Epidermal melanocyte (primary cell): ENCODE measurements at regions not wholly inside any gene's neighbourhood (a gene's known extent, or its start where the extent isn't known, plus 50 kb on each side); places are given as distances from the start of the nearest gene placed in this dataset.
"Not testable (repeated sequence)": the region's sequence is repeated elsewhere in the genome, so short reads cannot be mapped to it uniquely, and the experiment has no call there.

Experiments used
- DNase-seq: peaks from one replicate; pipeline ENCODE4 v3.0.0; 2011; ENCODE audit warnings: low spot score; ENCODE audit not compliant: insufficient read length

- DNase-seq: no peak
Observed at GRCh38 chr13:88824218-88824617, 1153.0 kb downstream of the SLITRK5 start.

GRCh38 chr13:88840085-88840484, 1168.9 kb downstream of the SLITRK5 start:
- no peak for DNase-seq

- not testable (repeated sequence) for DNase-seq
Observed at GRCh38 chr13:88852293-88852692, 1181.1 kb downstream of the SLITRK5 start.

- no peak for DNase-seq
Observed at GRCh38 chr13:88857256-88857655, 1186.1 kb downstream of the SLITRK5 start.

- no peak for DNase-seq
Observed at GRCh38 chr13:88862095-88862620, 1191.0 kb downstream of the SLITRK5 start.

- DNase-seq: no peak
Observed at GRCh38 chr13:88863116-88863515, 1191.9 kb downstream of the SLITRK5 start.

- no peak for DNase-seq
Observed at GRCh38 chr13:88866195-88866594, 1195.0 kb downstream of the SLITRK5 start.

GRCh38 chr13:88883741-88884140, 1212.6 kb downstream of the SLITRK5 start:
- DNase-seq: no peak

- DNase-seq: no peak
Observed at GRCh38 chr13:88887045-88887662, 1216.0 kb downstream of the SLITRK5 start.

GRCh38 chr13:88895261-88895941, 1224.2 kb downstream of the SLITRK5 start:
- DNase-seq: no peak

GRCh38 chr13:88896466-88896865, 1225.3 kb downstream of the SLITRK5 start:
- DNase-seq: no peak

- DNase-seq: no peak
Observed at GRCh38 chr13:88908961-88909441, 1237.8 kb downstream of the SLITRK5 start.

- no peak for DNase-seq
Observed at GRCh38 chr13:88919970-88920628, 1248.9 kb downstream of the SLITRK5 start.

GRCh38 chr13:88925954-88926353, 1254.8 kb downstream of the SLITRK5 start:
- DNase-seq: no peak

- no peak for DNase-seq
Observed at GRCh38 chr13:88926890-88927502, 1255.8 kb downstream of the SLITRK5 start.

GRCh38 chr13:88932950-88933349, 1261.8 kb downstream of the SLITRK5 start:
- DNase-seq: no peak

- no peak for DNase-seq
Observed at GRCh38 chr13:88937384-88937783, 1266.2 kb downstream of the SLITRK5 start.

GRCh38 chr13:88945793-88946192, 1274.6 kb downstream of the SLITRK5 start:
- DNase-seq: no peak

GRCh38 chr13:88948501-88948900, 1277.3 kb downstream of the SLITRK5 start:
- no peak for DNase-seq

- DNase-seq: no peak
Observed at GRCh38 chr13:88958821-88959220, 1287.7 kb downstream of the SLITRK5 start.

- no peak for DNase-seq
Observed at GRCh38 chr13:88976466-88976865, 1305.3 kb downstream of the SLITRK5 start.

- DNase-seq: no peak
Observed at GRCh38 chr13:88978607-88979006, 1307.4 kb downstream of the SLITRK5 start.
